Fibroblast of peridontal ligament (primary cell): ENCODE measurements at regions not wholly inside any gene's neighbourhood (a gene's known extent, or its start where the extent isn't known, plus 50 kb on each side); places are given as distances from the start of the nearest gene placed in this dataset.
"Not testable (repeated sequence)": the region's sequence is repeated elsewhere in the genome, so short reads cannot be mapped to it uniquely, and the experiment has no call there.

Experiments
- DNase-seq: peaks from one replicate; pipeline ENCODE4 v3.0.0-alpha.2; 2010; ENCODE audit errors: extremely low read depth

- not testable (repeated sequence) for DNase-seq
Measured at GRCh38 chr1:245102149-245102548, 52.6 kb upstream of the KIF26B start.

GRCh38 chr1:245099401-245099800 is 55.4 kb upstream of the KIF26B start:
- DNase-seq = no peak

- no peak for DNase-seq
Measured at GRCh38 chr1:245098924-245099323, 55.9 kb upstream of the KIF26B start.

- DNase-seq = no peak
Measured at GRCh38 chr1:245096311-245097066, 58.3 kb upstream of the KIF26B start.

- DNase-seq = no peak
Measured at GRCh38 chr1:245095903-245096302, 58.9 kb upstream of the KIF26B start.

GRCh38 chr1:245094954-245095353 is 59.8 kb upstream of the KIF26B start:
- DNase-seq = no peak

- DNase-seq = no peak
Measured at GRCh38 chr1:245094092-245094491, 60.7 kb upstream of the KIF26B start.

- no peak for DNase-seq
Measured at GRCh38 chr1:245092638-245092976, 62.2 kb upstream of the KIF26B start.

- peak; percentile 88 for DNase-seq
Measured at GRCh38 chr1:245091818-245092637, 62.8 kb upstream of the KIF26B start.

- no peak for DNase-seq
Measured at GRCh38 chr1:245091171-245091621, 63.6 kb upstream of the KIF26B start.

- no peak for DNase-seq
Measured at GRCh38 chr1:245090491-245091090, 64.2 kb upstream of the KIF26B start.

- no peak for DNase-seq
Measured at GRCh38 chr1:245087723-245088122, 67.1 kb upstream of the KIF26B start.

- peak; percentile 68 for DNase-seq
Measured at GRCh38 chr1:245086389-245086969, 68.3 kb upstream of the KIF26B start.

GRCh38 chr1:245085508-245086095 is 69.2 kb upstream of the KIF26B start:
- DNase-seq = peak; percentile 96

GRCh38 chr1:245084551-245084950 is 70.2 kb upstream of the KIF26B start:
- no peak for DNase-seq

- DNase-seq = peak; percentile 89
Measured at GRCh38 chr1:245079021-245079609, 75.7 kb upstream of the KIF26B start.

- no peak for DNase-seq
Measured at GRCh38 chr1:245074898-245075297, 79.9 kb upstream of the KIF26B start.

- DNase-seq = peak; percentile 35
Measured at GRCh38 chr1:245074232-245074747, 80.5 kb upstream of the KIF26B start.

GRCh38 chr1:245070836-245071615 is 83.8 kb upstream of the KIF26B start:
- DNase-seq = no peak

- DNase-seq = peak; percentile 39
Measured at GRCh38 chr1:245067257-245067656, 87.5 kb upstream of the KIF26B start.
